ENCODE measurements at regions not wholly inside any gene's neighbourhood (a gene's known extent, or its start where the extent isn't known, plus 50 kb on each side); places are given as distances from the start of the nearest gene placed in this dataset.
"Not testable (repeated sequence)": the region's sequence is repeated elsewhere in the genome, so short reads cannot be mapped to it uniquely, and the experiment has no call there.

GRCh38 chr7:156038345-156038744 is 226.1 kb upstream of the SHH start:
- in situ Hi-C loops (cut with MboI; ENCODE audit: low sequenced_read_pairs, unreplicated experiment), result no loop called here
- TF ChIP-seq, protein P1, sequence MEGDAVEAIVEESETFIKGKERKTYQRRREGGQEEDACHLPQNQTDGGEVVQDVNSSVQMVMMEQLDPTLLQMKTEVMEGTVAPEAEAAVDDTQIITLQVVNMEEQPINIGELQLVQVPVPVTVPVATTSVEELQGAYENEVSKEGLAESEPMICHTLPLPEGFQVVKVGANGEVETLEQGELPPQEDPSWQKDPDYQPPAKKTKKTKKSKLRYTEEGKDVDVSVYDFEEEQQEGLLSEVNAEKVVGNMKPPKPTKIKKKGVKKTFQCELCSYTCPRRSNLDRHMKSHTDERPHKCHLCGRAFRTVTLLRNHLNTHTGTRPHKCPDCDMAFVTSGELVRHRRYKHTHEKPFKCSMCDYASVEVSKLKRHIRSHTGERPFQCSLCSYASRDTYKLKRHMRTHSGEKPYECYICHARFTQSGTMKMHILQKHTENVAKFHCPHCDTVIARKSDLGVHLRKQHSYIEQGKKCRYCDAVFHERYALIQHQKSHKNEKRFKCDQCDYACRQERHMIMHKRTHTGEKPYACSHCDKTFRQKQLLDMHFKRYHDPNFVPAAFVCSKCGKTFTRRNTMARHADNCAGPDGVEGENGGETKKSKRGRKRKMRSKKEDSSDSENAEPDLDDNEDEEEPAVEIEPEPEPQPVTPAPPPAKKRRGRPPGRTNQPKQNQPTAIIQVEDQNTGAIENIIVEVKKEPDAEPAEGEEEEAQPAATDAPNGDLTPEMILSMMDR (IDR thresholded peaks at IDR 0.05; ENCODE audit: borderline replicate concordance, control extremely low read depth, extremely low read depth, insufficient read depth, missing control alignments), result no peak
- no peak for DNase-seq (ENCODE audit: low spot score)

DNA sequence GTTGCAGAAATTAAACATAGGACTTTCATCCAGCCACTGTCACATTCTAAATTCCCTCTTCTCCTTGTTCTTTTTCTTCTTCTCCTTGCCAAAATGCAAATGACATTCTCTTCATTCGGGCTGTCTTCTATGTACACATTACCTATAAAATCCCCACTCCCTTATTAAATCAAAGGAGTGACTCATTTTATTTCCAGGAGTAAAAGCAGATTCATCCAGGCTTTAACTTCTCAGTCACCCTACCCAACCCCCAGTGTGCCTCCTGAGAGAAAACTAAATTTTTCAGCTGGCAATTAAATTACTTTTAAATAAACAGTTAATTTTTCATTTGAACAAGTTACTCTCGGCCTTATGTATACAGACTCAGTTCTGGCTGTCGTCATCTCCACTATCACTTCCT is 223.9 kb upstream of the SHH start:
- TF ChIP-seq, protein P1 (IDR thresholded peaks at IDR 0.05; ENCODE audit: borderline replicate concordance, control extremely low read depth, extremely low read depth, insufficient read depth, missing control alignments), result no peak
- in situ Hi-C loops (cut with MboI; ENCODE audit: low sequenced_read_pairs, unreplicated experiment), result no loop called here
- no peak for DNase-seq (ENCODE audit: low spot score)

DNA sequence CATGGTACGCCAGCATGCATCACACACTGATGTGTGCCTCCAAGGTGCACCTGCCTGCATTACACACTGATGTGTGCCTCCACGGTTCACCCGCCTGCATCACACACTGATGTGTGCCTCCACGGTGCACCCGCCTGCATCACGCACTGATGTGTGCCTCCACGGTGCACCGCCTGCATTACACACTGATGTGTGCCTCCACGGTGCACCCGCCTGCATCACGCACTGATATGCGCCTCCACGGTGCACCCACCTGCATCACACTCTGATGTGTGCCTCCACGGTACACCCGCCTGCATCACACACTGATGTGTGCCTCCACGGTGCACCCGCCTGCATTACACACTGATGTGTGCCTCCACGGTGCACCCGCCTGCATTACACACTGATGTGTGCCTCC is 223.1 kb upstream of the SHH start:
- in situ Hi-C loops (cut with MboI; ENCODE audit: low sequenced_read_pairs, unreplicated experiment), result not testable (repeated sequence)

DNA sequence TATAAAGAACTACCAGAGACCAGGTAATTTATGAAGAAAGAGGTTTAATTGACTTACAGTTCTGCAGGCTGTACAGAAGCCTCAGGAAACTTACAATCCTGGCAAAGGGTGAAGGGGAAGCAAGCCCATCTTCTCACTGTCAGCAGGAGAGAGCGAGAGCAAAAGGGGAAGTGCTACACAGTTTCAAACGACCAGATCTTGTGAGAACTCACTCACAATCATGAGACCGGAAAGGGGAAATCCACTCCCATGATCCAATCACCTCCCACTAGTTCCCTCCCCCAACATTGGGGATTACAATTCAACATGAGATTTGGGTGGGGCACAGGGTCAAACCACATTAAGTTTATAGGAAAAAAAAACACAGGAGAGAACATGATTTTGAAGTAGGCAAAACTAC is 222.1 kb upstream of the SHH start:
- in situ Hi-C loops (cut with MboI; ENCODE audit: low sequenced_read_pairs, unreplicated experiment), result no loop called here
- TF ChIP-seq, protein P1 (IDR thresholded peaks at IDR 0.05; ENCODE audit: borderline replicate concordance, control extremely low read depth, extremely low read depth, insufficient read depth, missing control alignments), result no peak
- no peak for DNase-seq (ENCODE audit: low spot score)

More for the DNA sequence above, 223.1 kb upstream of the SHH start:
- not testable (repeated sequence) for DNase-seq (ENCODE audit: low spot score)

GRCh38 chr7:156032973-156033372 is 220.7 kb upstream of the SHH start:
- in situ Hi-C loops (cut with MboI; ENCODE audit: low sequenced_read_pairs, unreplicated experiment), result no loop called here
- TF ChIP-seq, protein P1 (IDR thresholded peaks at IDR 0.05; ENCODE audit: borderline replicate concordance, control extremely low read depth, extremely low read depth, insufficient read depth, missing control alignments), result no peak
- DNase-seq (ENCODE audit: low spot score), result no peak

DNA sequence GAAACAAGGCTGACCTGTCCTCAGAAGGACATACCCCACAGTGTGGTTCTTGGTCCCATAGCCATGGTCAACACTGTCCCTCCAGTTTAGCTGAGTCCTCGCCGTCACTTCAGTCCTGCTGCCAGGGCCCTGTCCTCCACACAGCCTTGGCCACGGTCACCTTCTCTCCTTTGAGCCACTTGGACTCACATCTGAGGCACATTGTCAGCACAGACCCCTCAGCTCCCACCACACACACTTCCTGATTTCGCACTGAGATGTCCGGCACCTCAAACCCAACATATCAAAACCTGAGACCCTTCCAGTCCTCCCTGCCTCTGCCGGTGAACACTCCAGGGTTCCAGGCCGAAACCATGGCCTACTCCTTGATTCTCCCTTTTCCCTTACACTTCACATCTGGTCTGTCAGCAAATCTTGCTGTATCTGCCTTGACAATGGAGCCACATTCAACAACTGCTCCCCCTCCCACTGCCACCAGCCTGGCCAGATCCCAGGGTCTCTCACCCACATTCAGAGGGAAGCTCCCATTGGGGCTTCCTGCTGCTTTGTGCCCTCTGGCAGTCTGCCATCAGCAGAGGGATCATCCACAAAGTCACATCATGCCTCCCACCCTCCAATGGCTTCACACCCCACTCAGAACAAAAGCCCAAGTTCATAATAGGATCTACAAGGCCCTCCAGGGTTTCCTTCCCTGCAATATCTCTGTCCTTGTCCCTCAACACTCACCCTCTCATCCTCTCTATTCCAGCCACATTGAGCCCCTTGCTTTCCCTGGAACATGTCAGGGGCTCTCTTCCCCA is 219.6 kb upstream of the SHH start:
- TF ChIP-seq, protein P1 (IDR thresholded peaks at IDR 0.05; ENCODE audit: borderline replicate concordance, control extremely low read depth, extremely low read depth, insufficient read depth, missing control alignments), result no peak
- DNase-seq (ENCODE audit: low spot score), result no peak
- in situ Hi-C loops (cut with MboI; ENCODE audit: low sequenced_read_pairs, unreplicated experiment), result no loop called here

- DNase-seq (ENCODE audit: low spot score), result no peak
- TF ChIP-seq, protein P1 (IDR thresholded peaks at IDR 0.05; ENCODE audit: borderline replicate concordance, control extremely low read depth, extremely low read depth, insufficient read depth, missing control alignments), result no peak
- in situ Hi-C loops (cut with MboI; ENCODE audit: low sequenced_read_pairs, unreplicated experiment), result no loop called here
Observed at GRCh38 chr7:156029460-156030007, 217.3 kb upstream of the SHH start.
